SKM-1 treated with dmso at 0.1 percent for 144 hours (cell line): ENCODE measurements at regions not wholly inside any gene's neighbourhood (a gene's known extent, or its start where the extent isn't known, plus 50 kb on each side); places are given as distances from the start of the nearest gene placed in this dataset.

Source experiments
- DNase-seq: peaks from one replicate; lab custom pipeline; 2025; ENCODE audit not compliant: unreplicated experiment; lab: John Stamatoyannopoulos, UW

DNA sequence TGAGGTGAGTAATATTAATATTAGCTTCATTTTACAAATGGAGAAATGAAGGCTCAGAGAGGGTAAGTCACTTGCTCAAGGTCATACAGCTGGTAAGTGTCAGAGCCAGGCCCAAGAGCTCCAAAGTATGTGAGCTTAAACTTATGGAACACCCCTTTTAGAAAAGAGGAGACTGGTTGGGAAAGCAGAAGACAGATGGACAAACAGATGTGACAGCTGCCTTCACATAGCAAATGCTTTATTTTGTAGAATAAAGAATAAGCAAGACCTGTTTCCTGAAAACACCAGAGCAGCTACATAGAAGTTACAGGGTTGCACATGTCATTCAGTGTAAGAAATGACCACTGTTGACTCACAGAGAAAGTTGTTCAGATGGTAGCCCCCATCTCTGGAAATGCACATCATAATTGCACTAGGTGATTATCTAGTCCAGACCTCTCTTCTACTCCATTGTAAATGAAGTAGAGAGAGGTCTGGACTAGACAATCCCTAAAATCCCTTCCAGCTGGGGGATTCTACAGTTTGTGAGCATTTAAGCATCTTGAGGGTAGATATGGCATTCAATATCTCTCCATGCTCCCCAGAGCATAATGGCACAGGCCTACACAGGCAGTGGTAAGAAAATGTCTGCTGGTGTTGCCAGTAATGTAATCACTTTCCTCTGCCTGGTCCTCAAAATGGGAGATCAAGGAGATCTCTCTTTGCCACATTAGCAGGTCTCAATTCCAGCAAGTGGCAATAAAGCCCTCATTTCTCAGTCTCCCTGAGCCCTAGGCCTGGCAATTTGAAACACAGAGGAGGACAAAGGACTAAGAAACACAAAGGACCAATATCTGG, 188.2 kb upstream of the FGGY start:
- no peak for DNase-seq

DNA sequence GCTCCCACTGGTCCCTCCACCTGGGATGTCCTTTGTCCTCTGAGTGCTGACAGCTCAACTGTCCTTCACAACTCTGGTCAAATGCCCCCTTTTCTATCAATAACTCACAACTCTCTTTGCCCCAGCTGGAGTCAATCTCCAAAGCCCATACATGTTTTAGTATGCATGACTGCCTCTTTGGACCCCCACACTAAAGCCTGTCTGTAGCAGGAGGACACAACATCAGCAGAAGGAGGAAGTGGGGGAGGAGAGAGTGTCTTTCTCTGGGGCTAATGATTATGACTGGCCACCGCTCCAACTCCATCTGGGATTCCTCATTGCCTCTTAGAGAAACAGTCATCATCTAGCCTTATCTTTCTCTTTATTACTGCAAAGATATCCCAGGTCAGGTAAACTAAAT, 186.6 kb upstream of the FGGY start:
- DNase-seq, result no peak

DNA sequence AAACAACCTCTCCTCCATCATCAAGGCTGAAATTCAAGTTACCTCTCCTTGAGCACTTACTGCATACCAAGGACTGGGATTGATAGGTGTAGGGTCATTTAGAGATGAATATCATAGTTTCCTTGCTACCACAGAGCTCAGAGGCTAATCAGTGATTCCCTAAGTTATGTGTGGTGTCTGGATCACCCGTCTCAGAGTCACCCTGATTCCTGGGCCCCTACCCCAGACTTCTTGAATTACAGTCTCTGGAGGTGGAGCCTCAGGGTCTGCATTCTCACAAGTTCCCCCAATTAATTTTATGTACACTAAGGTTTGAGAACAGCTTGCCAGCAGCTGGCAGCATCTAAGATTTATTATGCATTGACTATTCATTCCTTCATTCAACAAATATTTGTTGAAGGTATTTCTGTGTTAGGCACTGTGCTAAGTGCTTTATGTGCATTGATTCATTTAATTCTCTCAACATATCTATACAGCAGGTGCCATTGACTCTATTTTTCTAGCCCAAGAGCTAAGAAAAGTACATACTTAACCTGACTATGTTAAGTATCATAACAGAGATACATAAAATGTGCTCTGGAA, 182.9 kb upstream of the FGGY start:
- DNase-seq, result no peak

DNA sequence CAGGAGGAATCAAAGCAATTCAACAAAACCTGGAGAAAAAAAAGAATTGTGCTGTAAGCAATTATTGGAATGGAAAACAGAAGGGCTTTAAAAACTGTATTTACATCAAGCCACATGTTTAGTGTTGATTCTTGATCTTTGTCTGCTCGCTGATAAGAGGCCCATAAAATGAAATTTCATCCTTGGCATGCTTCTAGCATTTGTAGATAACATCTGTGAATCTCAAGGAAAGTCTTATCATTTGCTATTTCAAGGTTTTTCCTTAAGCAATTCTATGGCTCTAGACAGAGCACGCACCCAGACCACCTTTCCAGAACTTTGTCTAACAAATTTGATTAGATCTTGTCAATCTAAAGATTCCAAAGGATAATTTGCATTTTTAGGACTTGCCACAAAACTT, 181.0 kb upstream of the FGGY start:
- DNase-seq, result no peak

DNA sequence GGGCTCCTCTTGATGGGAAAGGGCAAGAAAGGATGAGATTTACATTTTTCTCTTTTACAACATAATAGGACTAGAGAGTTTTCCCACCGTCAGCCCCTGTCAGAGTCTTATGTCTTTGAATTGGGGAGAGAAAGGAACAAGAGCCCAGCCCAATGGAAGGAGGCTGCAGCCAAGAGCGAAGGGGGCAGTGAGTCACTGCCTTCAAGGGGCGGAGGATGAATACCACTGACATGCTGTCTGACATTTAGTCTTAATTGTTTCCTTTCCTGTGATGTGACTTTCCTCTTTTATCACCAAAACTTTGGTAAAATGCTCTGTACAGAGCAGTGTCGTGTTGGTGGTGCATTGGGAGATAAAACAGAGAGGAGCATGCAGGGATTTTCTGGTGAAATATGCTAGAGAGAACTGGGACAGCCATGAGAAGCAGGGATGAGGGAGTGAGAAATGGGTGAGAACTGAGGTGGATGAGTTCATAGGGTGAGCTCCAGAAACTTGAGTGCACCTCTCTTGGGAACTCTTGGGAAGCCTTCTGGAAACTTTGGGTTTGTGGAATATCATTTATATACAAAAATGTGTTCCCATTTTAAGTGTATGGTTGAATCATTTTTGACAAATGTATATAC, 179.9 kb upstream of the FGGY start:
- no peak for DNase-seq

DNA sequence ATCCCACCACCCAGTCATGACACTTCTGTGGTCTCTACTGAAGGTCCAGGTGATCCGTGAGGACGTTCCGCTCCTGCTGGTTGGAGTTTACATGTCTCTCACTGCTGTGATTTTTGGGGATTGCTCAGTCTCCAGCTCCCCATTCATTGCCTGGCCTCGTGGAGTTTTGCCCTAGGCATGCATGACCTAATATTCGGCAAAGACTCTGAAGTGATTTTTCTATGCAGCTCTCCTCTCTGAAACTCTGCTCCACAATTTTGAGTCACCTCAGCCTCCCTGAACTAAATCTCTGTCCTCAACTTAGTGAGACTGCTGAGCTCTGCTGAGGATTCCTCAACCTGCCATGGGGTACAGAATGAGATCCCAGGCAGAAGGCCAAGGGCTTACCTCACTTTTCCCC, 174.4 kb upstream of the FGGY start:
- DNase-seq, result no peak

DNA sequence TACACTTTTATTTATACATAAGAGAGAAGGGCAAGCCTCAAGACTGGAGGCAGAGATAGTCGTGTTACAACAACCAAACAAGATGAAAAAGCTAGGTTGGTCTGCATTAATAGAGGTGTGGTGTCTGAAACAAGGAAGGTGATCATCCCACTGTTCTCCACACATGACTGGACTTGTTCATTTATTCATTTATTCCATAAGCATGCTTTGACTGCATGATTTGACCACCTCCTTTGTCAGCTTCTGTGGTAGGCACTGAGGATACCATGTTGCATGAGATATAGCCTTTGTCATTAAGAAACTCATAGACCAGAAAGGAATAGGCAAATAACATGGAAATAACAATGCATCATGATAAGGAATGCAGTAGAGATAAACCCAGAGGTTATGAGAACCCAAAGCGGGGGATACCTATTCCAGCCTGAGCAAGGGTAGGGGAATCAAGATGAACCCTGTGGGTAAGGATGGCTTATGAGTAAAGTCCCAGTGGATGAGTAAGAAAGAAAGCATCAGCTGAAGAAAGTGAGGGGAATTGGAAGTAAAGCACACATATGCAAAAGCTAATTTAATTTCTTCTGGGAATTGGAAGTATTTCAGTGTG, 173.7 kb upstream of the FGGY start:
- no peak for DNase-seq

DNA sequence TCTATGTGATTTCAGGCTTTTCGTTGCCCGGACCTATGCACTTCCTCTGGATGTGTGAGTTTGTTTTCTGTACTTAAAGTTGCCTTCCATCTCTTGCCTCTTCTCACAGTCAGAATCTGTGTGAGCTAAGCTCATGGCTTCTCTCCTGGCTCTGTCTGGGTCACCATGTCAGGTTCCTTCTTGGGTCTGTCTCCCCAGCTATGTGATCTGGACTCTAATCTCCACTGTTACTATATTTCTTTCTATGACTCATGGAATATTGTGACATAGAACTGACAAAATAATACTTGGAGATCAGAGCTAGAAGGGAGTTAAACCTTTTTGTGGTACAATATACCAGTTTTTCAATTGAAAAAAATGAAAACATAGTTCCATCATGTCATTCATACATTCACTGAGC, 172.7 kb upstream of the FGGY start:
- DNase-seq, result no peak

DNA sequence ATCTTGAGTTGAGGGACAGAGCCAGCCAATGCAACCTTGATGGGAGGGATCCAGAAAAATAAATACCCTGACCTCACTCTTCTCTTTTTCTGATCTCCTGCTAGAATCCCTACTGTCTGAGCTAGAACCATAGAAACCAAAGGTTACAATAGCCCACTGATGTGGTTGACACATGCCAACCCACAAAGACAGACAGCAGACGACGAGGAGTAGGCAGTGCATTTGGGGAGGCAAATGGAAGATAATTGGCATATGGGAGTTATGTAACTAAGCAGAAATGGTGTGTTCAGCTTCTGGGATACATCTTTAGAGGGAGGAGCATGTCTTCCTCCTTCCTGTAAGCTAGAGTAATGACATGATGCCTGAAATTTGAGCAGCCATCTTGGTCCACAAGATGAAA, 171.7 kb upstream of the FGGY start:
- no peak for DNase-seq

DNA sequence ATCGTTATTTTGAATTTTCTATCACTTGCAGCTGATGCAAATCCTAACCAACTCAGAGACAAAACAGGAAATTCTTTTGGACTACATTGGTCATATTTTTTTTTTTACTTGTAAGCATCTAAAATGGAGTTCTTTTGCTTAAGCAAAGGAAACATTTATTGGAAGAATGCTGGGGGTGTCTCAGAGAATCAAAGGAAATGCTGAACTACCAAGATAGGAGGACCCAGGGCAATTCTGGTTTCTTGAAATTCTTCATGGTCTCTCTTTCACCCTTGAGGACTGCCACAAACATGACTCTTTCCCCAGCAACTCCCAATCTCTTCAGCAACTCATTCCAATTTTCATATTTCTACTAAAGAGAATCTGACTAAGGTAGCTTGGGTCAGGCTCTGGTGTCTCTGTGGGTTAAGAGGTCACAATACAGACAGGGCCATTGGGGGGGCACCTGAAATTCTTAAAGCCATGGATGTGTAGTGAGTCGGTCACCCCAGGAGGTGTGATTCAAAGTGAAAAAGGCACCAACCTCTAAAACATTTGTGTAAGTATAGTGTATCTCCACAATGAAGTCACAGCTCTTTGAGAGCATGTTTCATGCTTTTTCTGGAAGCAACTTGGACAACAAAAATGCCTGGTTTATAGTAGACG, 171.1 kb upstream of the FGGY start:
- DNase-seq, result no peak

DNA sequence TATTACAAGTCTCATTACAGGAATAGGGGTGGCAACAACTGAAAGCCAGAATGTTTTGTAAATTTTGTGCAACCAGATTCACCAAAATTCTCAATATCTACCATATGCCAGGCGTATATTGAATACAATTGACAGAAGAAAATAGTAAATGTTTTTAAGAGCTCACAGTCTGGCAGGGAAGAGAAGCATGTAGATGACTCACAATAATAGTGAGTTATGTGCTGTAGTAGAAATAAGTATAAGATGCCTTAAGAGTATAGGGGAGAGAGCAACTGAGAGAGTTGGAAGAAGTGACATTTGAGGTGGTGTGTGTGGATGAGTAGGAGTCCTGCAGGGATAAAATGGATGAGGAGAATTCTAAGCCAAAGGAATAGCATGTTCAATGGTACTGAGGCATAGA, 170.5 kb upstream of the FGGY start:
- DNase-seq, result no peak

DNA sequence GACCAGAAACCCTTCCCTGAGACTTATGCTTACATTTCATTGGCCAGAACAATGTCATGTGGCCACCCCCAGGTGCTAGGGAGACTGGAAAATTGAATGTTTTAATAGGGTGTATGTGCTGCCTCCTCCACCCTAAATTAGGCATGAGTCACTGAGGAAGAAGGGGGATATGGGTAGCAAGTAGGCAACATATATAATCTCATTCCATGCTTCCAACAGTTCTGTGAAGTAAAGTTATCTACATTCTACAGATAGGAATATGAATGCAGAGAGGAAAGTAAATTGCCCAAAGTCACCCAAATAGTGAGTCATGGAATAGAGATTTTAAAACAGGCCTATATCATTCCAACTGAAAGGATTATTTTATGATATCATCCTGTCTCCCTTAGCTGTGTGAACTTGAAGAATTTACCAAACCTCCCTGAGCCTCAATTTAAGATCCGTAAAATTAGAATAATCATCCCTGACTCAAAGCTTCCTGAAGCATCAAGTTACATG, 168.6 kb upstream of the FGGY start:
- DNase-seq, result no peak

DNA sequence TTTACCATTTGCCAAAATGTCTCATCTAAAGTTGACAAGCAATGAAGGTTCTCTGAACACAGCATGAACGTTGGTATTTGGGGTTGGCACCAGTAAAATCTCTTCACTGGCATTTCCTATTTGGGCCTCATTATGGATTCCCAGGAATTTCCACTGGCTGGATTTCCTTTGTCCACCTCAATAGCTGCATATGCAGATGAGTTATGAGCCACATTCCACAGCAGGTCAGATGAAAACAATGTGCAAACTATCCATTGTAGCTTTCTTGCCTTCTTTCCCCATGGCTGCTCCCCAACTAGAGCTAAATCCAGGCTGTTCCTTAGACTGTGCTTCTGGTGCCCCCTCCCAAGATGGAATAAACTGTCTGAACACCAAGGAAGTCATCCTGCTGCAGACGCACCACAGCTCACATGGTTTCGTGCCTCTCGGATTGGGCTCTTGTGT, 168.1 kb upstream of the FGGY start:
- no peak for DNase-seq

DNA sequence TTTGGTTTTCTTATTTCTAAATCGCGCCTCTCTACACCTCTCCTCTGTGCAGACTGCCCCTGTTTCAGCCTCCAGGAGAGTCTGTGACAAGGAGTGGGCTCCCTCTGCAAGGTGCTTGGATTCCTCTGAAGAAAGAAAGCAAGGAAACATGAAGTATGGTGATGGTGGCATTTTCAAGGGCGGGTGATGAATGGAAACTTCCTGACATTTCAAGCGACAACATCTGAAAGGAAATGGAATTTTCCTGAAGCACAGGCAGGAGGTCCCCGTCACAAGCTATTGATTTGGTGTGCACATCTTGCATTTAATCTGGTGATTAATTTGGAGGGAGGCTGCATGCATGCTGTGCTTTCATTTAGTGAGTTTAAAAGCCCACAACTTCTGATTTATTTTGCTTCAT, 164.6 kb upstream of the FGGY start:
- DNase-seq, result no peak

DNA sequence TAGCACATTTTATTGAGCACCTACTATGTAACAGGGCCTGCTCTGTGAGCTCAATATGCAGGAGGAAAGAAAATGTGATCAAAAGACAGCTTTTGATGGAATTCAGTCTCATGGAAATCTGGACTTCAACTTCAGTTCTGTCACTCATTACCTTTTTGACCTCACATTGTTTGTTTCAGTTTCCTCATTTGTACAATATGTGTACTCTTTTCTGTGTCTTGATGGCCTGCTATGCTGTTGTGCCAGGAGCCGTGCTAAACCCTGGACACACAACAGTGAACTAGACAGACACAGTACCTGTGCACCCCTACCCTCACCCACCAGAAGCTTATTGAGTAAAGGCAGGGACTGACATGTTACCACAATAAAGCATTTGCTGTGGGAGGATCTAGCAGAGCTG, 162.9 kb upstream of the FGGY start:
- no peak for DNase-seq

DNA sequence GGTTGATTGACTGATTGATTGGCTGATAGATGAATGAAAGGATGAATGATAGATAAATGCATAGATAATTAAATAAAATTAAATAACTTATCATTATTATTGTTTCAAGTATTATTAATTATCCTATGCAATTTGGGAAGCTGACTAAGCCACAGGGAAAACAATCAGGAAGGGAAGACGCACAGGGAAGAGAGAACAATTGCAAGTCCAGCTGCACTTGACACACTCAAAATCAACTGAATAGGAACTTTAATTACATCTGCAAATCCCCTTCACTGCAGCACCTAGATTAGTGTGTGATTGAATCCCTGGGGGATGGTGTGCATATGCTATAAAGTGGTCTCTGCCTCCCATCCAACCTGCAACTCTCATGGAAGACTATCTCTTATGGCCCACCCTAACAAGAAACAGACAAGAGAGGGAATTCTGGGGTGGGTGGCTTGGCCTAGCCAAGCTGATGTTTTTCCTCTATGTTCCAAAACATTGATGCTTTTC, 161.1 kb upstream of the FGGY start:
- DNase-seq, result no peak

DNA sequence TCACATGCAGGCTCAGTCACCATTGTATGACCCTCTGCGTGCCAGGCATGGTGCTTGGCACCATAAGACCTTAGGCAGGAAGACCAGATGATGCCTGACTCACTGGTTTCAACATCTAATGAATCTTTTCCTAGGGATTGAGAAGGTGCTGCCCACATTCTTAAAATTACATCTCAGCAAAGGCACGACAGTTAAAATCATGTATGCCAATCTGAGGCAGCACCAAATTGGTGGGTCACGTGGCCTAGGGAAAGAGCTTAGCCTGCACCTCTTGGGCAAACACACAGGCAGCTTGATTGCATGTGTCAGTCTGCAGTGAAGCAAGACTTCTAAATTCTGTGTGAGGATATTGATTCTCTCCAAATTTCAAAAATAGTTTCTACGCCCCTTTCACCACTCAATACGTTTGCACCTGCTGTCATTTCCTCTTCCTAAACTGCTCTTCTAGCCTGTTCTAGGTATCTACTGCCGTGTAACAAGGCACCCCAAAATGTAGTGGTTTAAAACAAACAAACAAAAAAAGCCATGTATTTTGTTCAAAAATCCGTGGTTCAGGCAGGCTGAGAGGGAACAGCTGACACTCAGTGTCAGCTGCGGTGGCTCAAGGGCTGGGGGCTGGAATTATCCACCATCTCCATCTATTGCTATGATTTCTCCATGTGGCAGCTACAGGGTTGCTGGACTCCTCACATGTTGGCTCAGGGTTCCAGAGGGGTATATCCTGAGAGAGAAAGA, 160.2 kb upstream of the FGGY start:
- peak; percentile 13 for DNase-seq

DNA sequence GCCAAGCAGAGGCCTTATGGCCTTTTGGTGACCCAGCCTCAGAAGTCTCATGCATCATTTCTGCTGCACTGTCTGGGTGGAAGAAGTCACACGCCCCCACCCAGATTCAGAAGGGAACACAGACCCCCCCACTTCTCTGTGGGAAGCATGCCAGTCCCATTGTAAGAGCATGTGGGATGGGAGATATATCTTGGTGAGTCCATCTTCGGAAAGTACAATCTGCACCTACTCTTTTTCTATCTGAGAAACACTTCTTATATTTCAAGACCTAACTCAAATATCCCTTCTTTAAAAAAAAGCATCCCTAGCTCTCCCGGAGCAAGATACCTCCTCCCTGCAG, 159.6 kb upstream of the FGGY start:
- DNase-seq, result no peak

DNA sequence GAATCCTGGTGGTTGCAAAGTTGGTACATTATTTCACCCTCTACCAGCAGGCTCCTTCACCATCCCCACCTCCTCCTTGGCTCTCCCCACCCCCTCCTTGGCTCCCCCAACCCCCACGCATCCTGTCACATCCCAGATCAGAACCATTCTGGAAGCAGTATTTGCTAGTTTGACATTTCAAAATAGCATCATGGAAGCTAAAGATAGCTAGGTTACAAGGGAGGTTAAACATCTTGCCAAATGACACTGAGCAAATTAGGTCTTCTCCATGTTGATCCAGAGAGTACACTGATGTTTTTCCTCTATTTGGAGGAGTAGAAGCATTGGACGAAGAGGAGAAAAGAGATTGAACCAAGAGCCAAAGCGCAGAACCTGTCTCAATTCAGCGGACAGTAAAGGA, 158.9 kb upstream of the FGGY start:
- DNase-seq, result no peak

DNA sequence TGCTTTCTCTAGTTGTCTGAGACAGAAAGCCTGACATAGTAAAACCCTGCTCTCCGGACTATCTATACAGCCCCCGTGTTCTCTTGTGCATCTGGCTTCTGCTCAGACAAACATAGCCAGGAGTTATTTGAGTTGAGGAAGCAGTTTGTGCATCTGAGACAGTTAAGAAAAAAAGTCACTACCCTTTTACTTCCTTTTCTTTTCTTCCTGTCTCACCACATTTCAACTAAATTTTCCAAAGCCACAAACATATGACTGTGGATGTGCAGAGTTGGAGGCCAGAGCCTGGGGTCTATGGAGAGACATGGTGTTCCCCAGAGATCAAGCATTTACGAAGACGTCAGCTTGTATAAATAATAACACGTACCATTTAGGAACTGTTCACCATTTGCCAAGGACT, 158.5 kb upstream of the FGGY start:
- DNase-seq, result peak; percentile 59

DNA sequence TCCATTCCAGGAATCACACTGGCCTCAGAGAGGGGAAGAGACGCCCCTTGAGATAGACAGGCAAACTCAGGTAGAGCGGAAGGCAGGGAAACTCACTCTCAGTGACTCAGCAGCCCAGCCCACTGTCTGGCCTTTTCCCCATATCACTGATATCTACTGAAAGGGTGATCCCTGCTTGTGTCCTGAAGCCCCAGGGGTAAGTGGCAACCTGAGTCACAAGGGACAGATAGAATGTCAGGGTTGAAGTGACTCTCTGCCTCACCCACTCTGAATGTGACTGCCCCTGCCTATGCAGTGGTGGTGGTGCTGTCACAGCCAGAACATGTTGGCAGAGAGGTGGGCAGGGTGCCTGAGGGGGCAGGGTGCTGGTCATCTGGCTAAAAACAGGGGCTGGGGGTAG, 157.5 kb upstream of the FGGY start:
- no peak for DNase-seq
